GM21737 (cell line): ENCODE measurements at regions not wholly inside any gene's neighbourhood (a gene's known extent, or its start where the extent isn't known, plus 50 kb on each side); places are given as distances from the start of the nearest gene placed in this dataset.

Source experiments
- ATAC-seq: cut with Tn5 transposase; IDR thresholded peaks from one replicate; pipeline ENCODE4 v1.9.1; 2021; ENCODE audit warnings: mild to moderate bottlenecking, moderate library complexity; ENCODE audit not compliant: unreplicated experiment

- no peak for ATAC-seq
Observed at GRCh38 chr3:79846148-79846933, 78.5 kb upstream of the ROBO1 start.

DNA sequence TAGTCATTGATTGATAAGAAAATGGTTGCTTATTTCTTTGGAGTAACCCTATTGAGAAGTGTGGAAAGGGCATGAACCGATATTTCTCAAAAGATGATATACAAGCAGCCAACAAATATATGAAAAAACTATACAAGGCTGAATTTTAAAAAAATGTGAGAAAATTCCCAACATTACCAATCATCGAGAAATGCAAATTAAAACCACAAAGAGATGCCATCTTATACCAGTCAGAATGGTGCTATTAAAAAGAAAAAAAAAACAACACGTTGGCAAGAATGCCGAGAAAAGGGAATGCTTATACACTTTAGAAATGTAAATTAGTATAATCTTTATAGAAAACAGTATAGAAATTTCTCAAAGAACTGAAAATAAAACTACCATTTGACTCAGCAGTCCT, 77.7 kb upstream of the ROBO1 start:
- ATAC-seq: no peak

GRCh38 chr3:79844176-79844575, 76.4 kb upstream of the ROBO1 start:
- no peak for ATAC-seq

- ATAC-seq: no peak
Observed at GRCh38 chr3:79843180-79843579, 75.4 kb upstream of the ROBO1 start.

DNA sequence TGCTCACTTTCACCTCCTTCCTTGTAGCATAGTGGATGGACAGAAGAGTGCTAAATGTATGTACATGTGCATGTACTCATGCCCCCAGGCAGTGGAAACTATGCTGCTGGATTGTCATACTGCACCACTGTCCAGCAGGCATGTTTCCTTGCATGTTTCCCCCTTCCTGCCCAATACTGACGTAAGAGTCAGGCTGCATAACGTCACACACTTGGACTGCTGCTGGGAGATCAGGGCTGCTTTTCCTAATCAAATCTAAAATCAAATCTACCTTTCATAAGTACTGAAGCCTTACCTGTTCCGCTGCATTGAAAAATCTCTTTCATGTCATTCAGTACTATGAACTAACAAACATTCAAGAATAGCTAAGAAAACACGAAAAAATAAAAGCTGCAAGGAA, 67.9 kb upstream of the ROBO1 start:
- no peak for ATAC-seq

GRCh38 chr3:79824166-79824565, 56.4 kb upstream of the ROBO1 start:
- ATAC-seq: no peak

DNA sequence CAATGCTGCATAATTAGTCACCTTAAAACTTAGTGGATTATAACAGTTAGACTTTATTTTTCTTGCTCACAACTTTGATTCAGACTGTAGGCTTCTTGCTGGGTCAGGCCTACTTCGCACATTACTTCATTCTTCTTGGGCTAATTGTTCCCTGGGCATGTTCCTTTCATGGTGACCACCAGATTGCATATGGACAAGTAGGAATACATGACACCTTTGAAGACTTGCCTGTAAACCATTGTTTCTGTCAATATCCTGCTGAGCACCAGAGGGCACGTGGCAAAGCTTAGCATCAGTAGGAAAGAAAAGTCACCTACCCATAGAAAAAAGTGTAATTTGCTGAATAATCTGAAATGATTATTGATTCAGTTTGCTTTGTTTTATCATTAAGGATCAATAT, 54.3 kb upstream of the ROBO1 start:
- no peak for ATAC-seq

- no peak for ATAC-seq
Observed at GRCh38 chr3:79820089-79820488, 52.3 kb upstream of the ROBO1 start.

DNA sequence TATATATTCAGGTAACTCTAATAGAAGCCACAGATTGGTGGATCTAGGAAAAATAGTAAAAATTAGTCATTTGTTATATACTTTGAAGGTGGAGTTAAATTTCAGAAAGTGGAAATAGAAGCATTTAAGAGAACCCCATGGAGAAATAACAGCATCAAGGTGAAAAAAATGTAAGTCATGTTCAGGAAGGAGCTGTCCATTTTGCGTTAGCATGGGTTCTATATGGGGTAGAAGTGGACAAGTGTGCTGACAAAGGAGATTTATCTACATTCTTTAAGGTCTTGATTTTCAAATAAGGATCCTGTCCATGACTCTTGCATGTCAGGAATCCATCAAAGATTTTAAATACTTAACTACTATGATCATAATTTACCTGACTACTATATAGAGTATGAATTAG, 50.2 kb upstream of the ROBO1 start:
- no peak for ATAC-seq
